SK-N-SH (cell line): ENCODE measurements at regions not wholly inside any gene's neighbourhood (a gene's known extent, or its start where the extent isn't known, plus 50 kb on each side); places are given as distances from the start of the nearest gene placed in this dataset.

Source experiments
- CTCF ChIA-PET: fragments of 300-600, 350-600 bp; formaldehyde crosslinking; extraction: SDS; loops from one replicate; lab custom pipeline; 2021; lab: Yijun Ruan, JAX
- POLR2A ChIA-PET: fragments of 350-600 bp; sonication (Branson Sonifier 250); formaldehyde crosslinking; extraction: SDS; loops from one replicate; lab custom pipeline; 2020; ENCODE audit warnings: antibody characterized with exemption, inconsistent platforms; lab: Yijun Ruan, JAX
- DNase-seq: peaks from one replicate; pipeline ENCODE4 v3.0.0; 2012
- H2AFZ ChIP-seq: fragments of 200-600 bp; sonication (generic); 2 replicates; pipeline ENCODE4 v1.8.1; 2016; ENCODE audit warnings: antibody characterized with exemption, mild to moderate bottlenecking, low read depth
- H3F3A ChIP-seq: fragments of 200-600 bp; sonication (generic); replicated peaks from 2 replicates; pipeline ENCODE3; 2016; ENCODE audit warnings: antibody characterized with exemption, mild to moderate bottlenecking; ENCODE audit not compliant: insufficient read depth
- H3K27ac ChIP-seq, 2 experiments: fragments of 200-500 bp in 1 of 2; fragments of 200-600 bp in 1 of 2; sonication (Bioruptor generic) in 1 of 2; sonication (generic), shearing (Covaris generic) in 1 of 2; 2 replicates each; pipeline versions ENCODE4 v1.5.1 to v1.6.1; 2014 to 2016; ENCODE audit warnings: low read depth in 2 of 2, inconsistent platforms in 1 of 2, low read length in 1 of 2, mild to moderate bottlenecking in 1 of 2, mixed read lengths in 1 of 2
- H3K27me3 ChIP-seq: fragments of 200-600 bp; sonication (generic), shearing (Covaris generic); 2 replicates; pipeline ENCODE4 v1.6.1; 2016; ENCODE audit warnings: mixed run types; ENCODE audit not compliant: insufficient read depth
- H3K36me3 ChIP-seq, 2 experiments: fragments of 200-500 bp in 1 of 2; fragments of 200-600 bp in 1 of 2; sonication (Bioruptor generic) in 1 of 2; sonication (generic) in 1 of 2; replicated peaks in 1 of 2; 2 replicates each; pipeline versions ENCODE3 to v1.5.1; 2014 to 2016; ENCODE audit warnings: low read length in 1 of 2, mild to moderate bottlenecking in 1 of 2; ENCODE audit not compliant: insufficient read depth in 2 of 2, control insufficient read depth in 1 of 2
- H3K4me1 ChIP-seq, 2 experiments: fragments of 200-500 bp in 1 of 2; fragments of 200-600 bp in 1 of 2; sonication (Bioruptor generic) in 1 of 2; sonication (generic), shearing (Covaris generic) in 1 of 2; 2 replicates each; pipeline versions ENCODE4 v1.5.1 to v1.6.1; 2014 to 2016; ENCODE audit warnings: low read depth in 1 of 2, low read length in 1 of 2, mixed run types in 1 of 2; ENCODE audit not compliant: insufficient read depth in 2 of 2, control insufficient read depth in 1 of 2
- H3K4me2 ChIP-seq: fragments of 200-600 bp; sonication (generic), shearing (Covaris generic); 2 replicates; pipeline ENCODE4 v1.6.1; 2017; ENCODE audit warnings: mixed run types
- H3K4me3 ChIP-seq, 2 experiments: fragments of 200-500 bp in 1 of 2; fragments of 200-600 bp in 1 of 2; sonication (Bioruptor generic) in 1 of 2; sonication (generic), shearing (Covaris generic) in 1 of 2; 2 replicates each; pipeline versions ENCODE4 v1.5.1 to v1.8.1; 2014 to 2016; ENCODE audit warnings: low read depth in 2 of 2, inconsistent platforms in 1 of 2, low read length in 1 of 2, mild to moderate bottlenecking in 1 of 2, mixed read lengths in 1 of 2, moderate library complexity in 1 of 2
- H3K79me2 ChIP-seq: fragments of 200-600 bp; sonication (generic); 2 replicates; pipeline ENCODE4 v1.8.1; 2017; ENCODE audit warnings: mild to moderate bottlenecking; ENCODE audit not compliant: insufficient read depth
- H3K9ac ChIP-seq: fragments of 200-600 bp; sonication (generic); 2 replicates; pipeline ENCODE4 v1.6.1; 2017; ENCODE audit warnings: mixed run types
- H3K9me2 ChIP-seq: fragments of 200-600 bp; sonication (generic); 2 replicates; pipeline ENCODE4 v1.6.1; 2017; ENCODE audit warnings: mixed run types
- H3K9me3 ChIP-seq: fragments of 200-600 bp; sonication (generic); 2 replicates; pipeline ENCODE4 v1.6.1; 2017; ENCODE audit warnings: mixed run types, mild to moderate bottlenecking, moderate library complexity
- H4K20me1 ChIP-seq: fragments of 200-600 bp; sonication (generic); 2 replicates; pipeline ENCODE4 v1.6.1; 2017; ENCODE audit warnings: mild to moderate bottlenecking, mixed run types; ENCODE audit not compliant: insufficient read depth
- CHD2 ChIP-seq: fragments of 150-350 bp; IDR thresholded peaks from 2 replicates; pipeline ENCODE4 v1.6.1; 2018; ENCODE audit warnings: low read length; ENCODE audit not compliant: partially characterized antibody
- CTCF ChIP-seq: fragments of 200-600 bp; sonication (generic); IDR thresholded peaks from 2 replicates; pipeline ENCODE4 v1.6.1; 2017; ENCODE audit warnings: antibody characterized with exemption, mild to moderate bottlenecking, moderate library complexity
- ELF1 ChIP-seq: IDR thresholded peaks from 2 replicates; pipeline ENCODE4 v1.4.0; 2012
- GATA2 ChIP-seq: sonication (generic); formaldehyde crosslinking; IDR thresholded peaks from 2 replicates; pipeline ENCODE4 v1.5.0; 2020; ENCODE audit warnings: mild to moderate bottlenecking, missing genetic modification reagents
- IRF3 ChIP-seq: fragments of 150-350 bp; IDR thresholded peaks from 2 replicates; pipeline ENCODE4 v1.6.1; 2016; ENCODE audit warnings: mild to moderate bottlenecking, low read depth, low read length
- NRF1 ChIP-seq: IDR thresholded peaks from 2 replicates; pipeline ENCODE4 v1.6.1; 2012; ENCODE audit warnings: low read depth, mild to moderate bottlenecking, low read length
- PBX3 ChIP-seq: IDR thresholded peaks from 2 replicates; pipeline ENCODE4; 2012
- RAD21 ChIP-seq: IDR thresholded peaks from 2 replicates; pipeline ENCODE4 v1.6.1; 2012; ENCODE audit warnings: mild to moderate bottlenecking, low read length
- RXRA ChIP-seq: IDR thresholded peaks from 2 replicates; pipeline ENCODE4 v1.4.0; 2012; ENCODE audit warnings: low read depth, mild to moderate bottlenecking, borderline replicate concordance
- SMC3 ChIP-seq: IDR thresholded peaks from 2 replicates; pipeline ENCODE4 v1.6.1; 2012; ENCODE audit warnings: low read depth, low read length, improper control_type of control experiment
- USF1 ChIP-seq: IDR thresholded peaks from 2 replicates; pipeline ENCODE4 v1.4.0; 2012; ENCODE audit warnings: low read depth, borderline replicate concordance
- USF2 ChIP-seq: fragments of 150-350 bp; IDR thresholded peaks from 2 replicates; pipeline ENCODE4 v1.6.1; 2017; ENCODE audit warnings: antibody characterized with exemption, low read length, low read depth, borderline replicate concordance
- ZBTB33 ChIP-seq: IDR thresholded peaks from 2 replicates; pipeline ENCODE4 v1.4.0; 2012; ENCODE audit warnings: low read depth, borderline replicate concordance
- WGBS: methylation state at CpG from one replicate; pipeline ENCODE4 v1.1.6; 2017; ENCODE audit warnings: low lambda C conversion rate; 5-methylcytosine and 5-hydroxymethylcytosine counted together

- H3K9ac ChIP-seq, result no peak overlapping the region
- no peaks in the 10 kb centered on the region for H3F3A ChIP-seq
- DNase-seq, result no peak
- no peak overlapping the region for H3K27ac ChIP-seq
- ChIA-PET CTCF (no interaction called here), POLR2A (no interaction called here)
- H3K4me2 ChIP-seq, result no peak overlapping the region
- H3K79me2 ChIP-seq, result no peaks in the 10 kb centered on the region
- peaks cover 4% of the 10 kb centered on the region; the same call in 1 of the 2 replicates for H3K27me3 ChIP-seq
- H3K4me3 ChIP-seq, result no peak overlapping the region
- TF ChIP-seq RAD21, result no peak
- no peak for TF ChIP-seq GATA2
- TF ChIP-seq USF2, result no peak
- no peak for TF ChIP-seq RXRA
- TF ChIP-seq USF1, result no peak
- TF ChIP-seq NRF1, result no peak
- no peak for TF ChIP-seq ELF1
- no peak for TF ChIP-seq IRF3
- TF ChIP-seq CTCF, result no peak
- no peak for TF ChIP-seq PBX3
- TF ChIP-seq CHD2, result no peak
- no peak for TF ChIP-seq ZBTB33
- TF ChIP-seq SMC3, result no peak
- H2AFZ ChIP-seq, result no peak overlapping the region
- H3K9me3 ChIP-seq, result no peaks in the 10 kb centered on the region
- H3K9me2 ChIP-seq, result no peaks in the 10 kb centered on the region
- no peaks in the 10 kb centered on the region for H3K36me3 ChIP-seq
- H4K20me1 ChIP-seq, result no peaks in the 10 kb centered on the region
- no peaks in the 10 kb centered on the region for H3K4me1 ChIP-seq
- WGBS, result 40% methylated on average over 4 of the region's 4 CpGs
Measured at GRCh38 chr22:27676545-27677213, 124.9 kb downstream of the MN1 start.
